Osteoblast (primary cell): ENCODE measurements at regions not wholly inside any gene's neighbourhood (a gene's known extent, or its start where the extent isn't known, plus 50 kb on each side); places are given as distances from the start of the nearest gene placed in this dataset.
"Not testable (repeated sequence)": the region's sequence is repeated elsewhere in the genome, so short reads cannot be mapped to it uniquely, and the experiment has no call there.

Source experiments
- DNase-seq: peaks from one replicate; pipeline ENCODE4 v3.0.0; 2011; ENCODE audit warnings: low spot score, mixed read lengths; ENCODE audit not compliant: insufficient read length; ENCODE audit errors: missing footprints
- H2AFZ ChIP-seq: 2 replicates; pipeline ENCODE4 v1.6.0; 2011; ENCODE audit warnings: mild to moderate bottlenecking, low read length
- H3K27ac ChIP-seq: 2 replicates; pipeline ENCODE4 v1.5.1; 2011; ENCODE audit warnings: mild to moderate bottlenecking, low read depth, low read length, moderate library complexity
- H3K27me3 ChIP-seq: 2 replicates; pipeline ENCODE4 v1.6.0; 2012; ENCODE audit warnings: mild to moderate bottlenecking, control low read depth, inconsistent platforms, low read length, moderate library complexity; ENCODE audit not compliant: insufficient read depth
- H3K36me3 ChIP-seq: 2 replicates; pipeline ENCODE4 v1.5.1; 2011; ENCODE audit warnings: mild to moderate bottlenecking, low read length, control low read depth, moderate library complexity; ENCODE audit not compliant: insufficient read depth
- H3K4me1 ChIP-seq: 2 replicates; pipeline ENCODE4 v1.5.1; 2011; ENCODE audit warnings: mild to moderate bottlenecking, low read length, control low read depth, moderate library complexity; ENCODE audit not compliant: insufficient read depth
- H3K4me2 ChIP-seq: 2 replicates; pipeline ENCODE4 v1.6.0; 2011; ENCODE audit warnings: mild to moderate bottlenecking, low read length; ENCODE audit not compliant: insufficient read depth
- H3K4me3 ChIP-seq: fragments of 200-600 bp; sonication (generic); 3 replicates; pipeline ENCODE4 v1.5.1; 2012; ENCODE audit warnings: mild to moderate bottlenecking, low read length, inconsistent platforms; ENCODE audit not compliant: insufficient read depth
- H3K79me2 ChIP-seq: 2 replicates; pipeline ENCODE4 v1.6.0; 2012; ENCODE audit warnings: mild to moderate bottlenecking, low read length, control low read depth, inconsistent platforms; ENCODE audit not compliant: insufficient read depth
- H3K9me3 ChIP-seq: 2 replicates; pipeline ENCODE4 v1.5.1; 2011; ENCODE audit warnings: low read depth, low read length, control low read depth
- H4K20me1 ChIP-seq: 2 replicates; pipeline ENCODE4 v1.6.0; 2012; ENCODE audit warnings: mild to moderate bottlenecking, low read length, control low read depth; ENCODE audit not compliant: insufficient read depth
- CTCF ChIP-seq: IDR thresholded peaks from 2 replicates; pipeline ENCODE4 v1.5.1; 2011; ENCODE audit warnings: mild to moderate bottlenecking, low read depth, low read length, moderate library complexity; ENCODE audit errors: extremely low read depth

GRCh38 chr1:56249234-56249633, 330.1 kb downstream of the PLPP3 start:
- no peaks in the 10 kb centered on the region for H4K20me1 ChIP-seq
- no peak for TF ChIP-seq CTCF
- H2AFZ ChIP-seq = no peak overlapping the region
- no peaks in the 10 kb centered on the region for H3K79me2 ChIP-seq
- H3K4me3 ChIP-seq = no peak overlapping the region
- H3K4me2 ChIP-seq = no peak overlapping the region
- no peak overlapping the region for H3K27ac ChIP-seq
- no peaks in the 10 kb centered on the region for H3K27me3 ChIP-seq
- DNase-seq = no peak
- no peaks in the 10 kb centered on the region for H3K4me1 ChIP-seq
- H3K9me3 ChIP-seq = no peaks in the 10 kb centered on the region
- no peaks in the 10 kb centered on the region for H3K36me3 ChIP-seq

GRCh38 chr1:56248138-56248537, 331.2 kb downstream of the PLPP3 start:
- no peak overlapping the region for H2AFZ ChIP-seq
- H4K20me1 ChIP-seq = no peaks in the 10 kb centered on the region
- H3K79me2 ChIP-seq = no peaks in the 10 kb centered on the region

GRCh38 chr1:56246726-56247125, 332.6 kb downstream of the PLPP3 start:
- not testable (repeated sequence) for H3K4me3 ChIP-seq, H2AFZ ChIP-seq, H3K27me3 ChIP-seq, H3K4me1 ChIP-seq, H3K79me2 ChIP-seq, H3K36me3 ChIP-seq, H4K20me1 ChIP-seq, H3K9me3 ChIP-seq, H3K27ac ChIP-seq, H3K4me2 ChIP-seq, DNase-seq

More at GRCh38 chr1:56248138-56248537, 331.2 kb downstream of the PLPP3 start:
- no peaks in the 10 kb centered on the region for H3K27me3 ChIP-seq
- no peaks in the 10 kb centered on the region for H3K9me3 ChIP-seq
- no peak overlapping the region for H3K4me3 ChIP-seq
- H3K4me2 ChIP-seq = no peak overlapping the region
- H3K4me1 ChIP-seq = no peaks in the 10 kb centered on the region
- no peak for TF ChIP-seq CTCF
- no peak for DNase-seq
- H3K36me3 ChIP-seq = no peaks in the 10 kb centered on the region
- no peak overlapping the region for H3K27ac ChIP-seq

GRCh38 chr1:56240400-56240799, 339.0 kb downstream of the PLPP3 start:
- TF ChIP-seq CTCF = no peak
- Histone ChIP-seq H3K4me1 (no peaks in the 10 kb centered on the region), H3K79me2 (no peaks in the 10 kb centered on the region), H3K4me2 (no peak overlapping the region), H3K27me3 (no peaks in the 10 kb centered on the region), H3K4me3 (no peak overlapping the region), H3K9me3 (no peaks in the 10 kb centered on the region), H3K36me3 (no peaks in the 10 kb centered on the region), H2AFZ (no peak overlapping the region), H3K27ac (no peak overlapping the region), H4K20me1 (no peaks in the 10 kb centered on the region)
- DNase-seq = no peak
